CD14-positive monocyte (primary cell): ENCODE measurements at regions not wholly inside any gene's neighbourhood (a gene's known extent, or its start where the extent isn't known, plus 50 kb on each side); places are given as distances from the start of the nearest gene placed in this dataset.
"Not testable (repeated sequence)": the region's sequence is repeated elsewhere in the genome, so short reads cannot be mapped to it uniquely, and the experiment has no call there.

ENCODE experiments used
- DNase-seq, 3 donors: peaks; one replicate each; pipeline ENCODE4 v3.0.0-alpha.2; 2011 to 2022
- H2AFZ ChIP-seq: 2 replicates; pipeline ENCODE4 v1.6.0; 2012; ENCODE audit warnings: mild to moderate bottlenecking, low read depth, low read length, inconsistent platforms; ENCODE audit not compliant: insufficient read depth, poor library complexity, severe bottlenecking
- H3K27ac ChIP-seq, 2 donors: 1 replicate in 1 of 2; 2 replicates in 1 of 2; pipeline ENCODE4 v1.5.1; 2012 to 2013; ENCODE audit warnings: low read length in 2 of 2, control low read depth in 1 of 2, inconsistent platforms in 1 of 2, low read depth in 1 of 2, mild to moderate bottlenecking in 1 of 2
- H3K27me3 ChIP-seq, 2 donors: one replicate each; pipeline versions ENCODE4 v1.6.0 to v1.6.1; 2011 to 2013; ENCODE audit warnings: low read length in 2 of 2; ENCODE audit not compliant: control insufficient read depth in 2 of 2, insufficient read depth in 2 of 2
- H3K36me3 ChIP-seq, 2 donors: replicated peaks in 1 of 2; 1 replicate in 1 of 2; 2 replicates in 1 of 2; pipeline versions ENCODE4 v1.5.1 to v1.6.1; 2012 to 2013; ENCODE audit warnings: low read length in 2 of 2, control low read depth in 1 of 2, inconsistent platforms in 1 of 2, mild to moderate bottlenecking in 1 of 2; ENCODE audit not compliant: insufficient read depth in 2 of 2, control insufficient read depth in 1 of 2
- H3K4me1 ChIP-seq, 2 donors: 1 replicate in 1 of 2; 2 replicates in 1 of 2; pipeline versions ENCODE4 v1.5.1 to v1.6.1; 2012 to 2013; ENCODE audit warnings: low read length in 2 of 2, control low read depth in 1 of 2, inconsistent platforms in 1 of 2, mild to moderate bottlenecking in 1 of 2, moderate library complexity in 1 of 2; ENCODE audit not compliant: insufficient read depth in 2 of 2, control insufficient read depth in 1 of 2
- H3K4me2 ChIP-seq: replicated peaks from 2 replicates; pipeline ENCODE3; 2012; ENCODE audit warnings: low read length, moderate library complexity, mild to moderate bottlenecking; ENCODE audit not compliant: poor library complexity, severe bottlenecking; ENCODE audit errors: extremely low read depth
- H3K4me3 ChIP-seq, 3 experiments: fragments of 200-600 bp in 1 of 3; sonication (generic) in 1 of 3; replicated peaks in 1 of 3; 1 replicate in 2 of 3; 2 replicates in 1 of 3; pipeline ENCODE4 v1.5.1; 2011 to 2013; ENCODE audit warnings: low read length in 3 of 3, mild to moderate bottlenecking in 3 of 3, control low read depth in 2 of 3, low read depth in 2 of 3, inconsistent platforms in 1 of 3, moderate library complexity in 1 of 3
- H3K79me2 ChIP-seq: 2 replicates; pipeline ENCODE4 v1.6.0; 2012; ENCODE audit warnings: mild to moderate bottlenecking, control low read depth, inconsistent platforms, low read length, moderate library complexity; ENCODE audit not compliant: insufficient read depth
- H3K9ac ChIP-seq: 2 replicates; pipeline ENCODE4 v1.6.0; 2017; ENCODE audit warnings: low read length, mild to moderate bottlenecking; ENCODE audit not compliant: insufficient read depth, poor library complexity, severe bottlenecking
- H3K9me3 ChIP-seq, 2 donors: replicated peaks in 1 of 2; 1 replicate in 1 of 2; 2 replicates in 1 of 2; pipeline versions ENCODE4 v1.5.1 to v1.6.1; 2012 to 2013; ENCODE audit warnings: low read length in 2 of 2, control low read depth in 1 of 2; ENCODE audit not compliant: control insufficient read depth in 1 of 2, insufficient read depth in 1 of 2
- H4K20me1 ChIP-seq: 2 replicates; pipeline ENCODE4 v1.6.0; 2012; ENCODE audit warnings: mild to moderate bottlenecking, low read length, control low read depth, moderate library complexity; ENCODE audit not compliant: insufficient read depth
- H3K27ac Mint-ChIP-seq, 7 donors: one replicate each; pipeline ENCODE4 v1.8.0; 2020; ENCODE audit warnings: mild to moderate bottlenecking in 7 of 7, mixed read lengths in 7 of 7, moderate library complexity in 6 of 7, inconsistent platforms in 2 of 7
- H3K27me3 Mint-ChIP-seq, 3 donors: one replicate each; pipeline ENCODE4 v1.8.0; 2021 to 2022; ENCODE audit warnings: low read depth in 3 of 3, mild to moderate bottlenecking in 3 of 3, mixed read lengths in 3 of 3, moderate library complexity in 3 of 3, inconsistent platforms in 1 of 3
- H3K36me3 Mint-ChIP-seq, 2 donors: one replicate each; pipeline ENCODE4 v1.8.0; 2020; ENCODE audit warnings: mixed read lengths in 2 of 2, inconsistent platforms in 1 of 2, mild to moderate bottlenecking in 1 of 2
- H3K4me1 Mint-ChIP-seq: one replicate; pipeline ENCODE4 v1.8.0; 2020; ENCODE audit warnings: mild to moderate bottlenecking, mixed read lengths
- H3K4me3 Mint-ChIP-seq, 2 donors: one replicate each; pipeline ENCODE4 v1.8.0; 2020; ENCODE audit warnings: mild to moderate bottlenecking in 2 of 2, mixed read lengths in 2 of 2, moderate library complexity in 1 of 2
- H3K9me3 Mint-ChIP-seq, 7 donors: one replicate each; pipeline ENCODE4 v1.8.0; 2020 to 2022; ENCODE audit warnings: mixed read lengths in 7 of 7, mild to moderate bottlenecking in 6 of 7, moderate library complexity in 6 of 7, inconsistent platforms in 2 of 7
- WGBS: methylation state at CpG from one replicate; pipeline ENCODE4 v1.1.5; 2013; ENCODE audit warnings: missing lambda C conversion rate; ENCODE audit not compliant: insufficient coverage; 5-methylcytosine and 5-hydroxymethylcytosine counted together
- intact Hi-C, 2 donors: fragments of 100-400 bp; cut with micrococcal nuclease; formaldehyde crosslinking; loops; one replicate each; pipeline versions ENCODE4 v1.15.0 to v1.15.1; 2023
- TF ChIP-seq, protein P1 (sequence below): fragments of 200-600 bp; IDR thresholded peaks from one replicate; pipeline ENCODE4 v1.8.0; 2022; ENCODE audit warnings: antibody characterized with exemption, mild to moderate bottlenecking

DNA sequence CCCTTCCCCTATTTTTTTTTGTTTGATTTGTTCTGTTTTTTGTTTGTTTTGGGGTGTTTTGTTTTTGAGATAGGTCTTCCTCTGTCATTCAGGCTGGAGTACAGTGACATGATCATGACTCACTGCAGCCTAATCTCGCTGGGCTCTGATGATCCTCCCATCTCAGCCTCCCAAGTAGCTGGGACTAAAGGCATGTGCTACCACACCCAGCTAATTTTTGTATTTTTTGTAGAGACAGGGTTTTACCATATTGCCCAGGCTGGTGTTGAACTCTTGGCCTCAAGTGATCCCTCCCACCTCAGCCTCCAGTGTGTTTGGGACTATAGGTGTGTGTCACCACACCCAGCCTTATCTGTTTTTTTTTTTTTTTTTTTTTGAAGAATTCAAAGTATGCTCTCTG is 605.4 kb downstream of the DNAH5 start:
- Histone ChIP-seq H3K4me2 (no peak overlapping the region), H3K27me3 (no peaks in the 10 kb centered on the region), H3K27ac (no peak overlapping the region), H3K36me3 (no peaks in the 10 kb centered on the region), H3K79me2 (no peaks in the 10 kb centered on the region), H3K9me3 (peaks cover 2 to 16% of the 10 kb centered on the region in 2 donors), H3K9ac (no peak overlapping the region), H2AFZ (no peak overlapping the region), H3K4me1 (no peaks in the 10 kb centered on the region), H3K4me3 (no peak overlapping the region), H4K20me1 (no peaks in the 10 kb centered on the region)
- Mint-ChIP-seq H3K27ac (no peak overlapping the region), H3K4me3 (no peak overlapping the region), H3K4me1 (no peaks in the 10 kb centered on the region), H3K27me3 (peaks cover 0 to 1% (median 0%) of the 10 kb centered on the region in 3 donors), H3K36me3 (no peaks in the 10 kb centered on the region), H3K9me3 (peaks cover 4 to 16% (median 7%) of the 10 kb centered on the region in 7 donors)
- TF ChIP-seq, protein P1, sequence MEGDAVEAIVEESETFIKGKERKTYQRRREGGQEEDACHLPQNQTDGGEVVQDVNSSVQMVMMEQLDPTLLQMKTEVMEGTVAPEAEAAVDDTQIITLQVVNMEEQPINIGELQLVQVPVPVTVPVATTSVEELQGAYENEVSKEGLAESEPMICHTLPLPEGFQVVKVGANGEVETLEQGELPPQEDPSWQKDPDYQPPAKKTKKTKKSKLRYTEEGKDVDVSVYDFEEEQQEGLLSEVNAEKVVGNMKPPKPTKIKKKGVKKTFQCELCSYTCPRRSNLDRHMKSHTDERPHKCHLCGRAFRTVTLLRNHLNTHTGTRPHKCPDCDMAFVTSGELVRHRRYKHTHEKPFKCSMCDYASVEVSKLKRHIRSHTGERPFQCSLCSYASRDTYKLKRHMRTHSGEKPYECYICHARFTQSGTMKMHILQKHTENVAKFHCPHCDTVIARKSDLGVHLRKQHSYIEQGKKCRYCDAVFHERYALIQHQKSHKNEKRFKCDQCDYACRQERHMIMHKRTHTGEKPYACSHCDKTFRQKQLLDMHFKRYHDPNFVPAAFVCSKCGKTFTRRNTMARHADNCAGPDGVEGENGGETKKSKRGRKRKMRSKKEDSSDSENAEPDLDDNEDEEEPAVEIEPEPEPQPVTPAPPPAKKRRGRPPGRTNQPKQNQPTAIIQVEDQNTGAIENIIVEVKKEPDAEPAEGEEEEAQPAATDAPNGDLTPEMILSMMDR, result no peak
- DNase-seq, result no peak
- WGBS, result no CpG with 5 or more reads among the region's 1 CpG
- intact Hi-C loops, result no loop called here

DNA sequence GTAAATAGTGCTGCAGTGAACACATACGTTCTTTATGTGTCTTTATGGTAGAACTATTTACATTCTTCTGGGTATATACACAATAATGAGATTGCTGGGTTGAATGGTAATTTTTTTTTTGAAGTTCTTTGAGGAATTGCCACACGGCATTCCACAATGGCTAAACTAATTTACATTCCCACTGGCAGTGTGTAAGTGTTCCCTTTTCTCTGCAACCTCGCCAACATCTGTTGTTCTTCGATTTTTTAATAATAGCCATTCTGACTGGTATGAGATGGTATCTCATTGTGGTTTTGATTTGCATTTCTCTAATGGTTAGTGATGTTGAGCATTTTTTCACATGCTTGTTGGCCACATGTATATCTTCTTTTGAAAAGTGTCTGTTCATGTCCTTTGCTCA is 609.5 kb downstream of the DNAH5 start:
- H3K27me3 Mint-ChIP-seq, H3K9ac ChIP-seq, DNase-seq, H3K4me1 ChIP-seq, H3K4me3 Mint-ChIP-seq, H3K27me3 ChIP-seq, H4K20me1 ChIP-seq, H3K79me2 ChIP-seq, H3K36me3 Mint-ChIP-seq, H3K36me3 ChIP-seq, intact Hi-C loops, H3K27ac ChIP-seq, H2AFZ ChIP-seq, H3K4me3 ChIP-seq, H3K27ac Mint-ChIP-seq, H3K4me1 Mint-ChIP-seq, H3K4me2 ChIP-seq: not testable (repeated sequence)
- H3K9me3 ChIP-seq, result peaks cover 10 to 14% of the 10 kb centered on the region in 2 donors
- WGBS, result no CpG with 5 or more reads among the region's 4 CpGs
- peaks cover 1 to 18% (median 5%) of the 10 kb centered on the region in 7 donors for H3K9me3 Mint-ChIP-seq
